NB4 (cell line): ENCODE measurements at regions not wholly inside any gene's neighbourhood (a gene's known extent, or its start where the extent isn't known, plus 50 kb on each side); places are given as distances from the start of the nearest gene placed in this dataset.

Experiments used
- MYC ChIP-seq: IDR thresholded peaks from 2 replicates; pipeline ENCODE4 v1.6.1; 2011; ENCODE audit warnings: low read depth, low read length
- POLR2A ChIP-seq: IDR thresholded peaks from 2 replicates; pipeline ENCODE4 v1.6.1; 2011; ENCODE audit warnings: mild to moderate bottlenecking; ENCODE audit not compliant: insufficient read length; ENCODE audit errors: extremely low read depth
- TF ChIP-seq, protein P1 (sequence below): IDR thresholded peaks from one replicate; pipeline ENCODE4 v1.5.1; 2012; ENCODE audit warnings: low read depth, low read length
- TF ChIP-seq, protein P2 (sequence below): IDR thresholded peaks from 2 replicates; pipeline ENCODE4 v1.6.1; 2011; ENCODE audit warnings: low read depth, low read length

- TF ChIP-seq, protein P1, sequence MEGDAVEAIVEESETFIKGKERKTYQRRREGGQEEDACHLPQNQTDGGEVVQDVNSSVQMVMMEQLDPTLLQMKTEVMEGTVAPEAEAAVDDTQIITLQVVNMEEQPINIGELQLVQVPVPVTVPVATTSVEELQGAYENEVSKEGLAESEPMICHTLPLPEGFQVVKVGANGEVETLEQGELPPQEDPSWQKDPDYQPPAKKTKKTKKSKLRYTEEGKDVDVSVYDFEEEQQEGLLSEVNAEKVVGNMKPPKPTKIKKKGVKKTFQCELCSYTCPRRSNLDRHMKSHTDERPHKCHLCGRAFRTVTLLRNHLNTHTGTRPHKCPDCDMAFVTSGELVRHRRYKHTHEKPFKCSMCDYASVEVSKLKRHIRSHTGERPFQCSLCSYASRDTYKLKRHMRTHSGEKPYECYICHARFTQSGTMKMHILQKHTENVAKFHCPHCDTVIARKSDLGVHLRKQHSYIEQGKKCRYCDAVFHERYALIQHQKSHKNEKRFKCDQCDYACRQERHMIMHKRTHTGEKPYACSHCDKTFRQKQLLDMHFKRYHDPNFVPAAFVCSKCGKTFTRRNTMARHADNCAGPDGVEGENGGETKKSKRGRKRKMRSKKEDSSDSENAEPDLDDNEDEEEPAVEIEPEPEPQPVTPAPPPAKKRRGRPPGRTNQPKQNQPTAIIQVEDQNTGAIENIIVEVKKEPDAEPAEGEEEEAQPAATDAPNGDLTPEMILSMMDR, result no peak
- no peak for TF ChIP-seq POLR2A
- TF ChIP-seq, protein P2, sequence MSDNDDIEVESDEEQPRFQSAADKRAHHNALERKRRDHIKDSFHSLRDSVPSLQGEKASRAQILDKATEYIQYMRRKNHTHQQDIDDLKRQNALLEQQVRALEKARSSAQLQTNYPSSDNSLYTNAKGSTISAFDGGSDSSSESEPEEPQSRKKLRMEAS, result no peak
- no peak for TF ChIP-seq MYC
Measured at GRCh38 chrX:42567268-42567667, 210.7 kb downstream of the PPP1R2C start.
